Keratinocyte (primary cell): ENCODE measurements at regions not wholly inside any gene's neighbourhood (a gene's known extent, or its start where the extent isn't known, plus 50 kb on each side); places are given as distances from the start of the nearest gene placed in this dataset.

Experiments used
- DNase-seq: peaks from one replicate; pipeline ENCODE4 v3.0.0-alpha.2; 2011; ENCODE audit warnings: low read depth, missing footprints, low spot score
- FAIRE-seq: peaks from 2 replicates; lab custom pipeline; 2011; peaks lifted over from hg19 to GRCh38; lab: Jason Lieb, UNC
- H2AFZ ChIP-seq: 2 replicates; pipeline ENCODE4 v1.6.0; 2012; ENCODE audit warnings: low read length, control low read depth, inconsistent platforms; ENCODE audit not compliant: control insufficient read depth
- H3K27ac ChIP-seq: 2 replicates; pipeline ENCODE4 v1.5.1; 2011; ENCODE audit warnings: low read length; ENCODE audit not compliant: control insufficient read depth, insufficient read depth
- H3K27me3 ChIP-seq: 3 replicates; pipeline ENCODE4 v1.6.0; 2011; ENCODE audit warnings: low read length; ENCODE audit not compliant: control insufficient read depth, insufficient read depth; ENCODE audit errors: extremely low read depth
- H3K36me3 ChIP-seq, 2 experiments: 2 replicates in 1 of 2; 3 replicates in 1 of 2; pipeline ENCODE4 v1.5.1; 2011; ENCODE audit warnings: low read length in 2 of 2, mild to moderate bottlenecking in 1 of 2; ENCODE audit not compliant: control insufficient read depth in 2 of 2, insufficient read depth in 2 of 2; ENCODE audit errors: extremely low read depth in 1 of 2
- H3K4me1 ChIP-seq: 3 replicates; pipeline ENCODE4 v1.5.1; 2011; ENCODE audit warnings: low read length; ENCODE audit not compliant: control insufficient read depth, insufficient read depth; ENCODE audit errors: extremely low read depth
- H3K4me2 ChIP-seq: 3 replicates; pipeline ENCODE4 v1.6.0; 2011; ENCODE audit warnings: low read depth, low read length; ENCODE audit not compliant: control insufficient read depth, insufficient read depth; ENCODE audit errors: extremely low read depth
- H3K4me3 ChIP-seq, 3 experiments: fragments of 200-600 bp in 1 of 3; sonication (generic) in 1 of 3; 2 replicates in 2 of 3; 3 replicates in 1 of 3; pipeline ENCODE4 v1.5.1; 2011 to 2016; ENCODE audit warnings: low read length in 3 of 3, mild to moderate bottlenecking in 3 of 3, control low read depth in 2 of 3, inconsistent platforms in 1 of 3, low read depth in 1 of 3, mixed read lengths in 1 of 3, mixed run types in 1 of 3, moderate library complexity in 1 of 3; ENCODE audit not compliant: control insufficient read depth in 2 of 3, insufficient read depth in 2 of 3; ENCODE audit errors: extremely low read depth in 1 of 3
- H3K79me2 ChIP-seq: 2 replicates; pipeline ENCODE4 v1.6.0; 2012; ENCODE audit warnings: low read length; ENCODE audit not compliant: control insufficient read depth, insufficient read depth
- H3K9ac ChIP-seq: 3 replicates; pipeline ENCODE4 v1.6.0; 2011; ENCODE audit warnings: low read length; ENCODE audit not compliant: control insufficient read depth, insufficient read depth; ENCODE audit errors: extremely low read depth
- H3K9me1 ChIP-seq: 3 replicates; pipeline ENCODE4 v1.6.0; 2011; ENCODE audit warnings: low read length; ENCODE audit not compliant: control insufficient read depth, insufficient read depth; ENCODE audit errors: extremely low read depth
- H3K9me3 ChIP-seq: 2 replicates; pipeline ENCODE4 v1.5.1; 2012; ENCODE audit warnings: low read depth, low read length; ENCODE audit not compliant: control insufficient read depth
- H4K20me1 ChIP-seq: 3 replicates; pipeline ENCODE4 v1.6.0; 2011; ENCODE audit warnings: low read length; ENCODE audit not compliant: control insufficient read depth, insufficient read depth; ENCODE audit errors: extremely low read depth
- EZH2 ChIP-seq: IDR thresholded peaks from one replicate; pipeline ENCODE4 v1.6.1; 2012; ENCODE audit warnings: inconsistent platforms, mild to moderate bottlenecking, low read length, moderate library complexity
- dilution Hi-C: fragments of 300-500 bp; cut with MboI; formaldehyde crosslinking; loops from one replicate; pipeline ENCODE4 v1.7.0; 2020; ENCODE audit warnings: low sequenced_read_pairs; ENCODE audit not compliant: extremely low pct_ligation_motif_present
- TF ChIP-seq, protein P1 (sequence below), 3 experiments: IDR thresholded peaks in 1 of 3; conservative IDR thresholded peaks in 1 of 3; optimal IDR thresholded peaks in 1 of 3; 2 replicates in 2 of 3; 3 replicates in 1 of 3; pipeline versions ENCODE3 to v1.5.1; 2011; ENCODE audit warnings: low read length in 3 of 3, mild to moderate bottlenecking in 3 of 3, moderate library complexity in 2 of 3, control low read depth in 1 of 3, inconsistent platforms in 1 of 3; ENCODE audit not compliant: insufficient read depth in 2 of 3; ENCODE audit errors: extremely low read depth in 1 of 3

DNA sequence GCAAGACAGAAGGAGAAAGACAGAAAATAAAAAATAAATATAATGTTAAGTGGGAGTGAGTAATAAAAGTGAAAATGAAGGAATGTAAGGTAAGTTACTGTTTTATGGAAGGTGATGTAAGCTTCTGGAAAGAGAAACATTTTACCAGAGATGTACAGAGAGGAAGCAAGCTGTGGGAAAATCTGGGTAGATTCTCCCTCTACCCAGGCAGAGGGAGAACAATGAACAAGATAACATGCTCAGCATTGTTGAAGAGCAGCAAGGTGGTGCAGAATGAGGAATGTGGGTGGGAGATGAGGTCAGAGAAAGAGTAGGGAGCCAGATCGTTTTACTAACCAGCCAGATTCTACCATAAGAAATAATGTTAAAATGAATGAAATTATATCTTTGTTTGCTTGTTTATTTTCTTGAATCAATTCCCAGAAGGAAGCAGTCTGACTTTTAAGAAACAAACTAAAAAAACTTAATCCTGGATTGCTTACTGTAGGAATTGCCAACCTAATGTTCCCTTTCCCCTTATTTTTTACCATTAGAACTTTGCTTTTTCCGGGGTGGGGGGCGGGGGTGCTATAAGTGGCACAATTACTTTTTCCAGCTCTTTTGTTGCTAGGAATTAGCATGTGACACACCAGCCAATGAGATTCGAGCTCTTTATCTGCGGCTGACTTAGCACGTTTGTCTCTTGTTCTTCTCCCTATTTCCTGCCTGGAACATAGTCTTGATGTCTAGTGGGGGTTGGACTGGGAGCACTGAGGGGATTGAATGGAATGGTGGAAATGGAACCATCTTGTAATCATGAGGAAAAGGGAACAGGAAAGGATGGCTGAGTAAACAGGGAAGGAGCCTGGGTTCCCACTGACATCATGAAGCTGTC, 356.7 kb downstream of the TMEM167A start:
- Histone ChIP-seq H3K4me3 (no peak overlapping the region), H3K9ac (no peak overlapping the region), H3K4me1 (no peaks in the 10 kb centered on the region), H3K36me3 (no peaks in the 10 kb centered on the region), H4K20me1 (no peaks in the 10 kb centered on the region), H3K9me3 (no peaks in the 10 kb centered on the region), H3K27me3 (no peaks in the 10 kb centered on the region), H3K4me2 (no peak overlapping the region), H2AFZ (no peak overlapping the region), H3K9me1 (no peaks in the 10 kb centered on the region), H3K27ac (no peak overlapping the region), H3K79me2 (no peaks in the 10 kb centered on the region)
- no peak for FAIRE-seq
- TF ChIP-seq, protein P1, sequence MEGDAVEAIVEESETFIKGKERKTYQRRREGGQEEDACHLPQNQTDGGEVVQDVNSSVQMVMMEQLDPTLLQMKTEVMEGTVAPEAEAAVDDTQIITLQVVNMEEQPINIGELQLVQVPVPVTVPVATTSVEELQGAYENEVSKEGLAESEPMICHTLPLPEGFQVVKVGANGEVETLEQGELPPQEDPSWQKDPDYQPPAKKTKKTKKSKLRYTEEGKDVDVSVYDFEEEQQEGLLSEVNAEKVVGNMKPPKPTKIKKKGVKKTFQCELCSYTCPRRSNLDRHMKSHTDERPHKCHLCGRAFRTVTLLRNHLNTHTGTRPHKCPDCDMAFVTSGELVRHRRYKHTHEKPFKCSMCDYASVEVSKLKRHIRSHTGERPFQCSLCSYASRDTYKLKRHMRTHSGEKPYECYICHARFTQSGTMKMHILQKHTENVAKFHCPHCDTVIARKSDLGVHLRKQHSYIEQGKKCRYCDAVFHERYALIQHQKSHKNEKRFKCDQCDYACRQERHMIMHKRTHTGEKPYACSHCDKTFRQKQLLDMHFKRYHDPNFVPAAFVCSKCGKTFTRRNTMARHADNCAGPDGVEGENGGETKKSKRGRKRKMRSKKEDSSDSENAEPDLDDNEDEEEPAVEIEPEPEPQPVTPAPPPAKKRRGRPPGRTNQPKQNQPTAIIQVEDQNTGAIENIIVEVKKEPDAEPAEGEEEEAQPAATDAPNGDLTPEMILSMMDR (optimal IDR thresholded peaks at IDR 0.05 in 1 of 3, IDR thresholded peaks at IDR 0.05 in 1 of 3, conservative IDR thresholded peaks at IDR 0.05 in 1 of 3; ENCODE audit: extremely low read depth in 1 of 3, insufficient read depth in 2 of 3, low read length in 3 of 3) = no peak
- no peak for TF ChIP-seq EZH2
- no peak for DNase-seq
- dilution Hi-C loops = no loop called here

DNA sequence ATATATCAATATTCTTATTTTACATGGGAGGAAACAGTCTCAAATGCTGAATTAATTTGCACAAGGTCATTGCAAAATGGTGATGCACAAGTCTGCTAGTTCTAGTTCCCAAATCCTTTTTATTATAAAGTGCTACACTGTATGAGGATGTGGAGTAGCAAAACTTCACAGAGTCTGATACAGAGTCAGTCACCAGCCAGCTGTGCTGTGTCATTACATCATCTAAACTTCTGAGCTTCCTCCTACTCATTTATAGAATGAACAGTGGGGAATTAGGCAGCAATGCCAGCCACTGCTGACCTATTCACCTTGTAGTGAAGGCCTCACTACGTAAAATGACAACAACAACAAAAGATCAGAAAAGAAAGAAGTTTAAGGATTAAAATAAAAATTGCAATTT, 357.8 kb downstream of the TMEM167A start:
- TF ChIP-seq EZH2 = no peak
- Histone ChIP-seq H3K4me2 (no peak overlapping the region), H3K9ac (no peak overlapping the region), H2AFZ (no peak overlapping the region), H4K20me1 (no peaks in the 10 kb centered on the region), H3K4me1 (no peaks in the 10 kb centered on the region), H3K27me3 (no peaks in the 10 kb centered on the region), H3K27ac (no peak overlapping the region), H3K36me3 (no peaks in the 10 kb centered on the region), H3K9me3 (no peaks in the 10 kb centered on the region), H3K79me2 (no peaks in the 10 kb centered on the region), H3K4me3 (no peak overlapping the region), H3K9me1 (no peaks in the 10 kb centered on the region)
- no peak for DNase-seq
- FAIRE-seq = no peak
- dilution Hi-C loops = no loop called here
